Mucosa of stomach (tissue), 1 donor: ENCODE measurements at regions not wholly inside any gene's neighbourhood (a gene's known extent, or its start where the extent isn't known, plus 50 kb on each side); places are given as distances from the start of the nearest gene placed in this dataset.

Experiments used
- H3K27me3 ChIP-seq: one replicate; pipeline ENCODE4 v1.7.0; 2013; ENCODE audit warnings: mild to moderate bottlenecking, low read length; ENCODE audit not compliant: control insufficient read depth, insufficient read depth
- H3K36me3 ChIP-seq: one replicate; pipeline ENCODE4 v1.7.0; 2013; ENCODE audit warnings: low read length; ENCODE audit not compliant: control insufficient read depth, insufficient read depth
- H3K4me1 ChIP-seq: one replicate; pipeline ENCODE4 v1.7.0; 2013; ENCODE audit warnings: mild to moderate bottlenecking, low read length; ENCODE audit not compliant: control insufficient read depth, insufficient read depth
- H3K4me3 ChIP-seq: one replicate; pipeline ENCODE4 v1.7.0; 2013; ENCODE audit warnings: low read length
- H3K9ac ChIP-seq: one replicate; pipeline ENCODE4 v1.7.0; 2013; ENCODE audit warnings: mild to moderate bottlenecking, low read length, moderate library complexity
- H3K9me3 ChIP-seq: one replicate; pipeline ENCODE4 v1.7.0; 2013; ENCODE audit warnings: mild to moderate bottlenecking, low read length, moderate library complexity; ENCODE audit not compliant: control insufficient read depth
- donor health status: Pancreatic carcinoma.

GRCh38 chr6:41489120-41489851, 56.9 kb upstream of the FOXP4 start:
- no peaks in the 10 kb centered on the region for H3K36me3 ChIP-seq
- no peaks in the 10 kb centered on the region for H3K27me3 ChIP-seq
- H3K4me1 ChIP-seq, result peaks cover 8% of the 10 kb centered on the region
- no peaks in the 10 kb centered on the region for H3K9me3 ChIP-seq
- H3K9ac ChIP-seq, result no peak overlapping the region
- no peak overlapping the region for H3K4me3 ChIP-seq

GRCh38 chr6:41492261-41492891, 53.8 kb upstream of the FOXP4 start:
- no peak overlapping the region for H3K9ac ChIP-seq
- no peaks in the 10 kb centered on the region for H3K27me3 ChIP-seq
- no peak overlapping the region for H3K4me3 ChIP-seq
- H3K4me1 ChIP-seq, result peaks cover 8% of the 10 kb centered on the region
- no peaks in the 10 kb centered on the region for H3K9me3 ChIP-seq
- H3K36me3 ChIP-seq, result no peaks in the 10 kb centered on the region

GRCh38 chr6:41494212-41495110, 51.7 kb upstream of the FOXP4 start:
- no peaks in the 10 kb centered on the region for H3K27me3 ChIP-seq

More at GRCh38 chr6:41494212-41495110, 51.7 kb upstream of the FOXP4 start:
- Histone ChIP-seq H3K4me3 (no peak overlapping the region), H3K9ac (no peak overlapping the region), H3K9me3 (no peaks in the 10 kb centered on the region), H3K4me1 (peaks cover 1% of the 10 kb centered on the region), H3K36me3 (no peaks in the 10 kb centered on the region)
